ENCODE measurements at regions not wholly inside any gene's neighbourhood (a gene's known extent, or its start where the extent isn't known, plus 50 kb on each side); places are given as distances from the start of the nearest gene placed in this dataset.

DNA sequence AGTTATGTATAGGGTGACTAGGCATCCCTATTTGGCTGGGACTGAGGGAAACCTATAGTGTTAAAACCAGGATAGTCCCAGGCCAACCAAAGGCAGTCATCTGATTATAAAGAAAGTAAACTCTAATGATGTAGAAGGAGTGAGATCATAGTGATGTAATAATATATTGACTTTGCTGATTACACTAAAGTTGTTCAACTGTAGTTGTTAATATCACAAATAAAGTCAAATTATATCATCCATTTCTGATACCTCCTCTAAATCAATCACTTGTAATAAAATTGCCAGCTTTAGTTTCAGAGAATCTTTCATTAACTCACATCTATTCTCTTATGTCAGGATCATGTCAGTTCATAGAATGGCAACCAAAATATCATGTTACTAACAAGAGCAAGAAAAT lies 98.6 kb downstream of the FOXB1 start:
- TF ChIP-seq TAF1 (IDR thresholded peaks at IDR 0.05; ENCODE audit: borderline replicate concordance, low read depth, low read length) (no peak), POLR2AphosphoS5 (IDR thresholded peaks at IDR 0.05; ENCODE audit: low read depth, low read length) (no peak), POLR2A (IDR thresholded peaks at IDR 0.05; ENCODE audit: low read depth, low read length) (no peak)
